Endodermal cell (in vitro differentiated cells): ENCODE measurements at regions not wholly inside any gene's neighbourhood (a gene's known extent, or its start where the extent isn't known, plus 50 kb on each side); places are given as distances from the start of the nearest gene placed in this dataset.

Experiments
- DNase-seq: peaks from one replicate; pipeline ENCODE4 v3.0.0-alpha.2; 2017
- H3K27ac ChIP-seq: 2 replicates; pipeline ENCODE4 v1.5.1; 2013; ENCODE audit warnings: mild to moderate bottlenecking, low read depth, low read length, moderate library complexity
- H3K27me3 ChIP-seq: 2 replicates; pipeline ENCODE4 v1.6.1; 2013; ENCODE audit warnings: mild to moderate bottlenecking, low read length, moderate library complexity; ENCODE audit not compliant: insufficient read depth, control insufficient read depth, poor library complexity, severe bottlenecking
- H3K36me3 ChIP-seq: 2 replicates; pipeline ENCODE4 v1.7.0; 2013; ENCODE audit warnings: mild to moderate bottlenecking, low read length, moderate library complexity; ENCODE audit not compliant: control insufficient read depth, insufficient read depth
- H3K4me1 ChIP-seq: one replicate; pipeline ENCODE4 v1.7.0; 2013; ENCODE audit warnings: low read length; ENCODE audit not compliant: control insufficient read depth, insufficient read depth
- H3K4me3 ChIP-seq: 2 replicates; pipeline ENCODE4 v1.5.1; 2013; ENCODE audit warnings: mild to moderate bottlenecking, low read length, moderate library complexity
- H3K9ac ChIP-seq: 2 replicates; pipeline ENCODE4 v1.6.1; 2013; ENCODE audit warnings: mild to moderate bottlenecking, low read length, moderate library complexity; ENCODE audit not compliant: poor library complexity, severe bottlenecking; ENCODE audit errors: extremely low read depth
- H3K9me3 ChIP-seq: 2 replicates; pipeline ENCODE4 v1.6.1; 2013; ENCODE audit warnings: mild to moderate bottlenecking, low read length, moderate library complexity; ENCODE audit not compliant: control insufficient read depth
- H3K27ac Mint-ChIP-seq: 2 replicates; pipeline ENCODE4 v1.8.0; 2020; ENCODE audit warnings: mixed read lengths
- H3K27me3 Mint-ChIP-seq: 2 replicates; pipeline ENCODE4 v1.8.0; 2021; ENCODE audit warnings: mild to moderate bottlenecking, mixed read lengths; ENCODE audit not compliant: insufficient read depth
- H3K36me3 Mint-ChIP-seq: 2 replicates; pipeline ENCODE4 v1.8.0; 2020; ENCODE audit warnings: low read depth, mixed read lengths
- H3K4me1 Mint-ChIP-seq: 2 replicates; pipeline ENCODE4 v1.8.0; 2020; ENCODE audit warnings: mixed read lengths
- H3K4me3 Mint-ChIP-seq: 2 replicates; pipeline ENCODE4 v1.8.0; 2020; ENCODE audit warnings: mild to moderate bottlenecking, moderate library complexity, mixed read lengths
- H3K9me3 Mint-ChIP-seq: 2 replicates; pipeline ENCODE4 v1.8.0; 2020; ENCODE audit warnings: mild to moderate bottlenecking, mixed read lengths
- CTCF ChIP-seq: fragments of 200-600 bp; sonication (generic); conservative IDR thresholded peaks from 2 replicates; pipeline ENCODE4 v1.5.0; 2021; ENCODE audit warnings: antibody characterized with exemption, mild to moderate bottlenecking
- WGBS, 2 experiments: methylation state at CpG; one replicate each; pipeline versions ENCODE4 v1.1.5 to v1.1.7; 2013; ENCODE audit warnings: missing lambda C conversion rate in 2 of 2, mixed read lengths in 1 of 2; ENCODE audit not compliant: insufficient coverage in 1 of 2, insufficient read length in 1 of 2; 5-methylcytosine and 5-hydroxymethylcytosine counted together

- H3K4me3 ChIP-seq, result no peak overlapping the region
- peaks cover 6% of the 10 kb centered on the region for H3K4me1 Mint-ChIP-seq
Measured at GRCh38 chr10:57605948-57606485, 661.7 kb downstream of the IPMK start.

GRCh38 chr10:57599440-57599839 is 668.3 kb downstream of the IPMK start:
- Mint-ChIP-seq H3K36me3 (no peaks in the 10 kb centered on the region), H3K27me3 (no peaks in the 10 kb centered on the region), H3K4me1 (peaks cover 2% of the 10 kb centered on the region), H3K27ac (no peak overlapping the region), H3K9me3 (peaks cover 2% of the 10 kb centered on the region), H3K4me3 (no peak overlapping the region)
- 87% methylated on average over 4 of the region's 4 CpGs; no CpG with 5 or more reads in 1 of the 2 experiments for WGBS, 2 experiments
- no peak overlapping the region for H3K9ac ChIP-seq
- H3K4me3 ChIP-seq, result no peak overlapping the region
- no peak for DNase-seq
- H3K9me3 ChIP-seq, result no peaks in the 10 kb centered on the region
- no peaks in the 10 kb centered on the region for H3K4me1 ChIP-seq
- H3K27ac ChIP-seq, result no peak overlapping the region
- TF ChIP-seq CTCF, result no peak
- no peaks in the 10 kb centered on the region for H3K27me3 ChIP-seq
- H3K36me3 ChIP-seq, result no peaks in the 10 kb centered on the region

More at GRCh38 chr10:57605948-57606485, 661.7 kb downstream of the IPMK start:
- H3K36me3 ChIP-seq, result no peaks in the 10 kb centered on the region
- no peaks in the 10 kb centered on the region for H3K9me3 ChIP-seq
- no peak for TF ChIP-seq CTCF
- peaks cover 3% of the 10 kb centered on the region for H3K27me3 Mint-ChIP-seq
- no peak for DNase-seq
- H3K4me1 ChIP-seq, result peaks cover 4% of the 10 kb centered on the region
- WGBS, 2 experiments, result 90 to 91% methylated on average over 2 to 3 of the region's 4 CpGs
- no peak overlapping the region for H3K9ac ChIP-seq
- no peaks in the 10 kb centered on the region for H3K36me3 Mint-ChIP-seq
- no peak overlapping the region for H3K27ac ChIP-seq
- H3K9me3 Mint-ChIP-seq, result no peaks in the 10 kb centered on the region
- H3K27me3 ChIP-seq, result peaks cover 15% of the 10 kb centered on the region
- no peak overlapping the region for H3K4me3 Mint-ChIP-seq
- no peak overlapping the region for H3K27ac Mint-ChIP-seq

- peaks cover 2% of the 10 kb centered on the region for H3K4me1 Mint-ChIP-seq
- Histone ChIP-seq H3K4me1 (no peaks in the 10 kb centered on the region), H3K9me3 (no peaks in the 10 kb centered on the region), H3K27me3 (no peaks in the 10 kb centered on the region), H3K36me3 (no peaks in the 10 kb centered on the region), H3K4me3 (no peak overlapping the region), H3K27ac (no peak overlapping the region), H3K9ac (no peak overlapping the region)
- TF ChIP-seq CTCF, result peak; percentile 65
- no peaks in the 10 kb centered on the region for H3K36me3 Mint-ChIP-seq
- H3K27me3 Mint-ChIP-seq, result no peaks in the 10 kb centered on the region
- H3K27ac Mint-ChIP-seq, result no peak overlapping the region
- WGBS, 2 experiments, result 95% methylated on average over 1 of the region's 1 CpG; no CpG with 5 or more reads in 1 of the 2 experiments
- peaks cover 7% of the 10 kb centered on the region for H3K9me3 Mint-ChIP-seq
- no peak overlapping the region for H3K4me3 Mint-ChIP-seq
- no peak for DNase-seq
Measured at GRCh38 chr10:57593983-57594573, 673.6 kb downstream of the IPMK start.
